ENCODE measurements at regions not wholly inside any gene's neighbourhood (a gene's known extent, or its start where the extent isn't known, plus 50 kb on each side); places are given as distances from the start of the nearest gene placed in this dataset.

- no peak for TF ChIP-seq POLR2A (IDR thresholded peaks at IDR 0.05)
- TF ChIP-seq, protein P1, sequence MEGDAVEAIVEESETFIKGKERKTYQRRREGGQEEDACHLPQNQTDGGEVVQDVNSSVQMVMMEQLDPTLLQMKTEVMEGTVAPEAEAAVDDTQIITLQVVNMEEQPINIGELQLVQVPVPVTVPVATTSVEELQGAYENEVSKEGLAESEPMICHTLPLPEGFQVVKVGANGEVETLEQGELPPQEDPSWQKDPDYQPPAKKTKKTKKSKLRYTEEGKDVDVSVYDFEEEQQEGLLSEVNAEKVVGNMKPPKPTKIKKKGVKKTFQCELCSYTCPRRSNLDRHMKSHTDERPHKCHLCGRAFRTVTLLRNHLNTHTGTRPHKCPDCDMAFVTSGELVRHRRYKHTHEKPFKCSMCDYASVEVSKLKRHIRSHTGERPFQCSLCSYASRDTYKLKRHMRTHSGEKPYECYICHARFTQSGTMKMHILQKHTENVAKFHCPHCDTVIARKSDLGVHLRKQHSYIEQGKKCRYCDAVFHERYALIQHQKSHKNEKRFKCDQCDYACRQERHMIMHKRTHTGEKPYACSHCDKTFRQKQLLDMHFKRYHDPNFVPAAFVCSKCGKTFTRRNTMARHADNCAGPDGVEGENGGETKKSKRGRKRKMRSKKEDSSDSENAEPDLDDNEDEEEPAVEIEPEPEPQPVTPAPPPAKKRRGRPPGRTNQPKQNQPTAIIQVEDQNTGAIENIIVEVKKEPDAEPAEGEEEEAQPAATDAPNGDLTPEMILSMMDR (IDR thresholded peaks at IDR 0.05), result no peak
Observed at GRCh38 chr3:72309661-72310418, 524.9 kb upstream of the PROK2 start.

Measured in right lobe of liver (tissue), 4 donors.